ENCODE measurements at regions not wholly inside any gene's neighbourhood (a gene's known extent, or its start where the extent isn't known, plus 50 kb on each side); places are given as distances from the start of the nearest gene placed in this dataset.
"Not testable (repeated sequence)": the region's sequence is repeated elsewhere in the genome, so short reads cannot be mapped to it uniquely, and the experiment has no call there.

- no peak for TF ChIP-seq CTCF (IDR thresholded peaks at IDR 0.05; ENCODE audit: extremely low read depth, low read depth, low read length)
- Histone ChIP-seq H2AFZ (ENCODE audit: low read length) (no peak overlapping the region), H3K27me3 (ENCODE audit: insufficient read depth, low read length) (no peaks in the 10 kb centered on the region), H3K36me3 (ENCODE audit: insufficient read depth, low read length) (no peaks in the 10 kb centered on the region), H3K4me3 (ENCODE audit: insufficient read depth, low read length) (no peak overlapping the region), H3K4me1 (ENCODE audit: insufficient read depth, low read length) (no peaks in the 10 kb centered on the region), H3K9me3 (ENCODE audit: low read depth, low read length) (no peaks in the 10 kb centered on the region), H3K27ac (ENCODE audit: low read depth, low read length) (no peak overlapping the region), H4K20me1 (ENCODE audit: insufficient read depth, low read length) (no peaks in the 10 kb centered on the region), H3K79me2 (ENCODE audit: insufficient read depth, low read length) (no peaks in the 10 kb centered on the region), H3K4me2 (ENCODE audit: insufficient read depth, low read length) (no peak overlapping the region)
- no peak for DNase-seq (ENCODE audit: insufficient read length, low spot score, missing footprints)
Observed at GRCh38 chr2:5203134-5203755, 488.9 kb upstream of the SOX11 start.

DNA sequence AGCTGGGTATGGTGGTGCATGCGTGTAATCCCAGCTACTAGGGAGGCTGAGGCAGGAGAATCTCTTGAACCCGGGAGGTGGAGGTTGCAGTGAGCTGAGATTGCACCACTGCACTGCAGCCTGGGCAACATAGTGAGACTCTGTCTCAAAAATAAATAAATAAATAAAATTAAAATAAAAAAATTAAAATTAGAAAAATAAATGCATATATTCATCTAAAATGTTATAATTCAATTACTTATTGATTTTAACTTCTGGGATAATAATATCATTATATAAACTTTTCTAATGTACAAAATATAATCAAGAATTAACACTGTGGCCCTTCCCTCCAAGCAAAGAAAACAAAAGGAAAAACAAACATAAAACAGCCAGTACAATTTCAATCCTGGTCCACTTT is 485.4 kb upstream of the SOX11 start:
- not testable (repeated sequence) for H3K4me1 ChIP-seq (ENCODE audit: insufficient read depth, low read length); H4K20me1 ChIP-seq (ENCODE audit: insufficient read depth, low read length); H3K4me3 ChIP-seq (ENCODE audit: insufficient read depth, low read length); DNase-seq (ENCODE audit: insufficient read length, low spot score, missing footprints); H3K9me3 ChIP-seq (ENCODE audit: low read depth, low read length); H2AFZ ChIP-seq (ENCODE audit: low read length); H3K36me3 ChIP-seq (ENCODE audit: insufficient read depth, low read length); H3K4me2 ChIP-seq (ENCODE audit: insufficient read depth, low read length); H3K79me2 ChIP-seq (ENCODE audit: insufficient read depth, low read length); H3K27ac ChIP-seq (ENCODE audit: low read depth, low read length); H3K27me3 ChIP-seq (ENCODE audit: insufficient read depth, low read length)

- no peak for TF ChIP-seq CTCF (IDR thresholded peaks at IDR 0.05; ENCODE audit: extremely low read depth, low read depth, low read length)
- H3K27me3 ChIP-seq (ENCODE audit: insufficient read depth, low read length) = no peaks in the 10 kb centered on the region
Observed at GRCh38 chr2:5215989-5216607, 476.1 kb upstream of the SOX11 start.

GRCh38 chr2:5227062-5227699 is 465.0 kb upstream of the SOX11 start:
- Histone ChIP-seq H3K9me3 (ENCODE audit: low read depth, low read length) (peaks cover 2% of the 10 kb centered on the region), H3K4me1 (ENCODE audit: insufficient read depth, low read length) (no peaks in the 10 kb centered on the region), H3K79me2 (ENCODE audit: insufficient read depth, low read length) (no peaks in the 10 kb centered on the region), H3K4me3 (ENCODE audit: insufficient read depth, low read length) (peak overlapping the region; percentile 29), H3K4me2 (ENCODE audit: insufficient read depth, low read length) (peak overlapping the region; percentile 10), H2AFZ (ENCODE audit: low read length) (no peak overlapping the region), H4K20me1 (ENCODE audit: insufficient read depth, low read length) (no peaks in the 10 kb centered on the region), H3K27me3 (ENCODE audit: insufficient read depth, low read length) (no peaks in the 10 kb centered on the region), H3K36me3 (ENCODE audit: insufficient read depth, low read length) (no peaks in the 10 kb centered on the region), H3K27ac (ENCODE audit: low read depth, low read length) (no peak overlapping the region)
- TF ChIP-seq CTCF (IDR thresholded peaks at IDR 0.05; ENCODE audit: extremely low read depth, low read depth, low read length) = no peak
- DNase-seq (ENCODE audit: insufficient read length, low spot score, missing footprints) = no peak

More at GRCh38 chr2:5215989-5216607, 476.1 kb upstream of the SOX11 start:
- Histone ChIP-seq H3K36me3 (ENCODE audit: insufficient read depth, low read length) (no peaks in the 10 kb centered on the region), H3K27ac (ENCODE audit: low read depth, low read length) (no peak overlapping the region), H4K20me1 (ENCODE audit: insufficient read depth, low read length) (no peaks in the 10 kb centered on the region), H3K4me2 (ENCODE audit: insufficient read depth, low read length) (no peak overlapping the region), H3K9me3 (ENCODE audit: low read depth, low read length) (no peaks in the 10 kb centered on the region), H3K79me2 (ENCODE audit: insufficient read depth, low read length) (no peaks in the 10 kb centered on the region), H2AFZ (ENCODE audit: low read length) (no peak overlapping the region), H3K4me3 (ENCODE audit: insufficient read depth, low read length) (no peak overlapping the region), H3K4me1 (ENCODE audit: insufficient read depth, low read length) (no peaks in the 10 kb centered on the region)
- no peak for DNase-seq (ENCODE audit: insufficient read length, low spot score, missing footprints)
